H4 (cell line): ENCODE measurements at regions not wholly inside any gene's neighbourhood (a gene's known extent, or its start where the extent isn't known, plus 50 kb on each side); places are given as distances from the start of the nearest gene placed in this dataset.
A peak's percentile ranks its signal among the peaks of the same experiment; 100 is the strongest.
"Not testable (repeated sequence)": the region's sequence is repeated elsewhere in the genome, so short reads cannot be mapped to it uniquely, and the experiment has no call there.

ENCODE experiments used
- DNase-seq: peaks from one replicate; pipeline ENCODE4 v3.0.0-alpha.2; 2015; ENCODE audit warnings: low spot score

GRCh38 chr1:56120021-56120420 is 459.3 kb downstream of the PLPP3 start:
- DNase-seq, result no peak

GRCh38 chr1:56118676-56119075 is 460.7 kb downstream of the PLPP3 start:
- not testable (repeated sequence) for DNase-seq

- no peak for DNase-seq
These were observed 463.7 kb downstream of the PLPP3 start for GRCh38 chr1:56115701-56116100.

GRCh38 chr1:56113679-56114078 is 465.7 kb downstream of the PLPP3 start:
- DNase-seq, result no peak

GRCh38 chr1:56107275-56107638 is 472.1 kb downstream of the PLPP3 start:
- DNase-seq, result no peak

GRCh38 chr1:56106531-56107274 is 472.7 kb downstream of the PLPP3 start:
- no peak for DNase-seq

GRCh38 chr1:56105397-56105796 is 474.0 kb downstream of the PLPP3 start:
- DNase-seq, result no peak

- no peak for DNase-seq
These were observed 479.5 kb downstream of the PLPP3 start for GRCh38 chr1:56099766-56100265.

- DNase-seq, result no peak
These were observed 480.4 kb downstream of the PLPP3 start for GRCh38 chr1:56098946-56099345.

GRCh38 chr1:56097713-56098112 is 481.6 kb downstream of the PLPP3 start:
- DNase-seq, result no peak

- DNase-seq, result no peak
These were observed 483.4 kb downstream of the PLPP3 start for GRCh38 chr1:56095696-56096665.

- no peak for DNase-seq
These were observed 485.2 kb downstream of the PLPP3 start for GRCh38 chr1:56094168-56094567.

- no peak for DNase-seq
These were observed 486.4 kb downstream of the PLPP3 start for GRCh38 chr1:56092684-56093570.

- DNase-seq, result not testable (repeated sequence)
These were observed 489.5 kb downstream of the PLPP3 start for GRCh38 chr1:56089826-56090225.

- DNase-seq, result no peak
These were observed 495.1 kb downstream of the PLPP3 start for GRCh38 chr1:56084246-56084645.

GRCh38 chr1:56081736-56082135 is 497.6 kb downstream of the PLPP3 start:
- DNase-seq, result no peak

GRCh38 chr1:56081173-56081572 is 498.2 kb downstream of the PLPP3 start:
- no peak for DNase-seq

- no peak for DNase-seq
These were observed 499.2 kb downstream of the PLPP3 start for GRCh38 chr1:56080123-56080522.

- DNase-seq, result no peak
These were observed 500.0 kb downstream of the PLPP3 start for GRCh38 chr1:56079391-56079790.

- DNase-seq, result no peak
These were observed 502.2 kb downstream of the PLPP3 start for GRCh38 chr1:56077206-56077605.

GRCh38 chr1:56074007-56074651 is 505.2 kb downstream of the PLPP3 start:
- peak; percentile 85 for DNase-seq
